Panc1 (cell line): ENCODE measurements at regions not wholly inside any gene's neighbourhood (a gene's known extent, or its start where the extent isn't known, plus 50 kb on each side); places are given as distances from the start of the nearest gene placed in this dataset.

Source experiments
- ATAC-seq: fragments of 200-7000 bp; cut with Tn5 transposase; 2 replicates; pipeline ENCODE4 v1.9.1; 2020; ENCODE audit warnings: mild to moderate bottlenecking, moderate library complexity
- BruUV-seq: library from RNA; stranded (reverse); fragments of 400-500 nt; replicated peaks from 2 replicates; lab custom pipeline; 2021; lab: Mats Ljungman, UMichigan
- CTCF ChIA-PET: fragments of 300-600 bp; sonication (Branson Sonifier 250); formaldehyde crosslinking; loops from one replicate; lab custom pipeline; 2022; ENCODE audit warnings: antibody characterized with exemption; lab: Charles Lee
- POLR2A ChIA-PET: fragments of 300-600 bp; sonication (Branson Sonifier 250); formaldehyde crosslinking; loops from one replicate; lab custom pipeline; 2022; ENCODE audit warnings: antibody characterized with exemption; lab: Charles Lee
- DNase-seq: peaks from one replicate; pipeline ENCODE4 v3.0.0-alpha.2; 2010; ENCODE audit warnings: low read depth, low spot score
- H3K27ac ChIP-seq: 2 replicates; pipeline ENCODE4 v1.5.1; 2011; ENCODE audit warnings: mild to moderate bottlenecking, low read length, inconsistent platforms
- H3K27me3 ChIP-seq: fragments of 200-500 bp; sonication (Bioruptor generic); 2 replicates; pipeline ENCODE4 v1.6.0; 2014; ENCODE audit warnings: low read length, inconsistent platforms; ENCODE audit not compliant: control insufficient read depth, insufficient read depth
- H3K36me3 ChIP-seq: fragments of 200-500 bp; sonication (Bioruptor generic); 2 replicates; pipeline ENCODE4 v1.5.1; 2014; ENCODE audit warnings: inconsistent platforms, mild to moderate bottlenecking, low read length, moderate library complexity; ENCODE audit not compliant: control insufficient read depth, insufficient read depth
- H3K4me1 ChIP-seq: 2 replicates; pipeline ENCODE4 v1.5.1; 2011; ENCODE audit warnings: inconsistent platforms, mild to moderate bottlenecking, low read length, moderate library complexity; ENCODE audit not compliant: control insufficient read depth, insufficient read depth
- H3K4me3 ChIP-seq, 2 experiments: 2 replicates each; pipeline ENCODE4 v1.5.1; 2011 to 2012; ENCODE audit warnings: low read depth in 2 of 2, low read length in 2 of 2, mild to moderate bottlenecking in 2 of 2, inconsistent platforms in 1 of 2, moderate library complexity in 1 of 2
- H3K9me3 ChIP-seq: fragments of 200-500 bp; sonication (Bioruptor generic); 2 replicates; pipeline ENCODE4 v1.5.1; 2014; ENCODE audit warnings: low read depth, mild to moderate bottlenecking, inconsistent platforms, low read length, moderate library complexity; ENCODE audit not compliant: control insufficient read depth, insufficient read depth
- CTCF ChIP-seq: fragments of 450-650 bp; IDR thresholded peaks from 2 replicates; pipeline ENCODE4 v1.5.1; 2017; ENCODE audit warnings: mild to moderate bottlenecking
- POLR2AphosphoS5 ChIP-seq: IDR thresholded peaks from 2 replicates; pipeline ENCODE4 v1.6.1; 2012; ENCODE audit warnings: mild to moderate bottlenecking, low read depth, low read length, moderate library complexity
- REST ChIP-seq, 2 experiments: IDR thresholded peaks; 2 replicates each; pipeline ENCODE4 v1.6.1; 2011 to 2012; ENCODE audit warnings: low read depth in 2 of 2, control low read depth in 1 of 2, low read length in 1 of 2, mild to moderate bottlenecking in 1 of 2, moderate library complexity in 1 of 2; ENCODE audit not compliant: insufficient read depth in 1 of 2
- SIN3A ChIP-seq: IDR thresholded peaks from 2 replicates; pipeline ENCODE4 v1.6.1; 2012; ENCODE audit warnings: low read depth, mild to moderate bottlenecking, low read length, moderate library complexity, borderline replicate concordance; ENCODE audit not compliant: insufficient read depth
- TCF7L2 ChIP-seq: IDR thresholded peaks from 2 replicates; pipeline ENCODE4 v1.6.1; 2011; ENCODE audit warnings: mild to moderate bottlenecking, low read depth, low read length, inconsistent platforms
- in situ Hi-C: cut with HindIII; loops from 2 replicates; pipeline ENCODE4 v1.10.0; 2016; ENCODE audit warnings: low sequenced_read_pairs, low pct_unique_long_range_greater_than_20kb
- intact Hi-C: fragments of 100-400 bp; cut with micrococcal nuclease; formaldehyde crosslinking; loops from one replicate; pipeline ENCODE4 v1.10.0; 2022; ENCODE audit not compliant: unreplicated experiment

- no peak overlapping the region for H3K4me3 ChIP-seq
- no peaks in the 10 kb centered on the region for H3K4me1 ChIP-seq
- H3K27ac ChIP-seq = no peak overlapping the region
- ATAC-seq = no peak
- CTCF ChIA-PET = no interaction called here
- intact Hi-C loops (no loop called here), in situ Hi-C loops (no loop called here)
- no peaks in the 10 kb centered on the region for H3K9me3 ChIP-seq
- TF ChIP-seq POLR2AphosphoS5 (no peak), SIN3A (no peak), TCF7L2 (no peak), REST (IDR thresholded peaks at IDR 0.05; ENCODE audit: insufficient read depth in 1 of 2, low read depth in 2 of 2, low read length in 1 of 2) (no peak), CTCF (no peak)
- H3K36me3 ChIP-seq = no peaks in the 10 kb centered on the region
- no peaks in the 10 kb centered on the region; the same call in 1 of the 2 replicates for H3K27me3 ChIP-seq
- BruUV-seq = no TSS peak
- no peak for DNase-seq
- POLR2A ChIA-PET = no interaction called here
Measured at GRCh38 chr4:4752576-4753401, 106.7 kb upstream of the MSX1 start.

- no peak for ATAC-seq
- Histone ChIP-seq H3K27me3 (no peaks in the 10 kb centered on the region; the same call in 1 of the 2 replicates), H3K36me3 (no peaks in the 10 kb centered on the region), H3K27ac (no peak overlapping the region), H3K4me1 (no peaks in the 10 kb centered on the region), H3K9me3 (no peaks in the 10 kb centered on the region), H3K4me3 (no peak overlapping the region)
- POLR2A ChIA-PET = no interaction called here
- BruUV-seq = no TSS peak
- no peak for DNase-seq
- in situ Hi-C loops = no loop called here
- intact Hi-C loops = no loop called here
- TF ChIP-seq CTCF (no peak), POLR2AphosphoS5 (no peak), REST (IDR thresholded peaks at IDR 0.05; ENCODE audit: insufficient read depth in 1 of 2, low read depth in 2 of 2, low read length in 1 of 2) (no peak), SIN3A (no peak), TCF7L2 (no peak)
- CTCF ChIA-PET = no interaction called here
Measured at GRCh38 chr4:4752025-4752424, 107.4 kb upstream of the MSX1 start.
